ENCODE measurements at regions not wholly inside any gene's neighbourhood (a gene's known extent, or its start where the extent isn't known, plus 50 kb on each side); places are given as distances from the start of the nearest gene placed in this dataset.

GRCh38 chr6:112459758-112460304 is 112.7 kb downstream of the RFPL4B start:
- TF ChIP-seq, protein P1, sequence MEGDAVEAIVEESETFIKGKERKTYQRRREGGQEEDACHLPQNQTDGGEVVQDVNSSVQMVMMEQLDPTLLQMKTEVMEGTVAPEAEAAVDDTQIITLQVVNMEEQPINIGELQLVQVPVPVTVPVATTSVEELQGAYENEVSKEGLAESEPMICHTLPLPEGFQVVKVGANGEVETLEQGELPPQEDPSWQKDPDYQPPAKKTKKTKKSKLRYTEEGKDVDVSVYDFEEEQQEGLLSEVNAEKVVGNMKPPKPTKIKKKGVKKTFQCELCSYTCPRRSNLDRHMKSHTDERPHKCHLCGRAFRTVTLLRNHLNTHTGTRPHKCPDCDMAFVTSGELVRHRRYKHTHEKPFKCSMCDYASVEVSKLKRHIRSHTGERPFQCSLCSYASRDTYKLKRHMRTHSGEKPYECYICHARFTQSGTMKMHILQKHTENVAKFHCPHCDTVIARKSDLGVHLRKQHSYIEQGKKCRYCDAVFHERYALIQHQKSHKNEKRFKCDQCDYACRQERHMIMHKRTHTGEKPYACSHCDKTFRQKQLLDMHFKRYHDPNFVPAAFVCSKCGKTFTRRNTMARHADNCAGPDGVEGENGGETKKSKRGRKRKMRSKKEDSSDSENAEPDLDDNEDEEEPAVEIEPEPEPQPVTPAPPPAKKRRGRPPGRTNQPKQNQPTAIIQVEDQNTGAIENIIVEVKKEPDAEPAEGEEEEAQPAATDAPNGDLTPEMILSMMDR (IDR thresholded peaks at IDR 0.05; ENCODE audit: extremely low read depth, missing control alignments), result no peak
- no peak for DNase-seq (ENCODE audit: low spot score)

- TF ChIP-seq, protein P1 (IDR thresholded peaks at IDR 0.05; ENCODE audit: extremely low read depth, missing control alignments), result no peak
- DNase-seq (ENCODE audit: low spot score), result no peak
Observed at GRCh38 chr6:112464901-112465665, 118.0 kb downstream of the RFPL4B start.

- DNase-seq (ENCODE audit: low spot score), result no peak
- TF ChIP-seq, protein P1 (IDR thresholded peaks at IDR 0.05; ENCODE audit: extremely low read depth, missing control alignments), result no peak
Observed at GRCh38 chr6:112466373-112467151, 119.4 kb downstream of the RFPL4B start.

GRCh38 chr6:112468359-112468758 is 121.2 kb downstream of the RFPL4B start:
- TF ChIP-seq, protein P1 (IDR thresholded peaks at IDR 0.05; ENCODE audit: extremely low read depth, missing control alignments), result no peak
- DNase-seq (ENCODE audit: low spot score), result no peak

DNA sequence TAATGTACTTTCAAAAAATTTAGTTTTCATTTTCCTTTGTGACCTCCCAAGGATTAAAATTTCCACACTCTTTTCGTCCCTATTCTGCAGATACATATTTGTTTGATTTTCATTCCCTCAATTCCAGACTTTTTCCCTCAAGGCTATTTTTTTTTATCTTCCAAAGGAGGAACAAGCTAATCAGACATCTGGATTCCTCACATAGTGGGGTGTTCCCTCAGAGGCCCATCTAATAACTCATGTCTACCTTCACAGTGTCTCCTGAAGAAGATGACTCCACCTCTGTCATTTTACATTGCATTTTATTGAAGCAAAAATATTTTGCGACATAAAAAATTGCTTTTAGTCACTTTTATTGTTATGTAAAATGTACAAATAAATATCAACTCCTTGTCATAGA is 122.2 kb downstream of the RFPL4B start:
- no peak for DNase-seq (ENCODE audit: low spot score)
- TF ChIP-seq, protein P1 (IDR thresholded peaks at IDR 0.05; ENCODE audit: extremely low read depth, missing control alignments), result no peak

GRCh38 chr6:112470376-112470775 is 123.2 kb downstream of the RFPL4B start:
- no peak for DNase-seq (ENCODE audit: low spot score)
- TF ChIP-seq, protein P1 (IDR thresholded peaks at IDR 0.05; ENCODE audit: extremely low read depth, missing control alignments), result no peak

DNA sequence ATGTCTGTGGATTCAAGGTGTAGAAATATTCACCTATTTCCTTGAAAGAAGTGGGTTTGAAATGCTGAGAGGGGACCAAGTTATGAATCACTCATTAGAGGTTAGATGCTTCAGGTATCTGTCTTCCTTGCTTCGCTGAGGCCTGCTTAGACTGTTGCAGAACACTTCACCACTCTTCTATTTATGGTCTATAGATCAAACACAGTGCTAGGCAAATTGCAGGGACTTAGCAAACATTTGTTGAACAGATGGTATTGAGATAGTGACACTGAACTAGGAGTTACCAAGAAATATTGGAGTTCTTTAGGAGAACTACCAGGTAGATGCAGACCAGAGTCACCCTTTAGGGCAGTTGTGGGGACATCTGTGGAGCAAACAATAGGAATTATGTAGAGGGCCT is 123.8 kb downstream of the RFPL4B start:
- TF ChIP-seq, protein P1 (IDR thresholded peaks at IDR 0.05; ENCODE audit: extremely low read depth, missing control alignments), result no peak
- no peak for DNase-seq (ENCODE audit: low spot score)

Measured in GM20000 (cell line).